CD4-positive, alpha-beta T cell treated with Interleukin-17A for 4 hours (primary cell): ENCODE measurements at regions not wholly inside any gene's neighbourhood (a gene's known extent, or its start where the extent isn't known, plus 50 kb on each side); places are given as distances from the start of the nearest gene placed in this dataset.

Experiments used
- DNase-seq: peaks from one replicate; pipeline ENCODE4 v3.0.0-alpha.2; 2020; ENCODE audit warnings: mixed read lengths

DNA sequence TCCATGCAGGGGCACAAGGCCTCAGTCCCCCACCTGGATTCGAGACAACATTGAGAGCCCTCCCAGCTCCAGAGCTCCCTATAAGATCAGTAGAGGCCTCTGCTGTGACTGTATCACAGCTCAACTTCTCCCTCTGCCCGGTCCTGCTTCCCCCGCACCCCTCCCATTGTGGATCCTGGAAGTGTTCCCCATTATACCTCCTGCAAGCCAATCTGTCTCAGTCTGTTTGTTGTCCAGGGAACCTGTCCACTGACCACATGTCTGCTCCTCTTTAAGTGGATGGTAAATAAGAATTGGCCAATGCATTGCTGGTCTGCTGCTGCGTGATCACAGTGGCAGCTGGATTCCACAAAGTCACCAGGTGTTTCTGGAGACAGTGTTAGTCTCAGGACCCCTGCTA is 259.7 kb upstream of the HABP2 start:
- DNase-seq: no peak

DNA sequence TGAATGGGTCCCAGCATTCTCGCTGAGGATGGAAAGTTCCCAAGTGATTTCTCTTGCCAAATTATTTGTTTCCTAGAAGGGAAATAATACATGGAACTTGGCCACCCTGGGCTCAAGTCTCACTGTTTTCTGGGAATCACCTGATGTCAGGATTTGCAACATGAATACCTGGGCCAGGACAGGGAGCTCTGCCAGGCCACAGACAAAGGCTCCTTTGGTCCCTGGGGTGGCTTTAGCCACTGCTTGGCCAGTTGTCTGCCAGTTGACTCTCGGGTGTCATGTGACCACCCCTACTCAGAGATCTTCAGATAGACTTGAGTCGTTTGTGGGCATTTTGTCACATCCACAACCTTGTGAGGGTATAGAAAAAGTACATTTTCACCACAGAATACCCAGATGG is 258.0 kb upstream of the HABP2 start:
- no peak for DNase-seq

DNA sequence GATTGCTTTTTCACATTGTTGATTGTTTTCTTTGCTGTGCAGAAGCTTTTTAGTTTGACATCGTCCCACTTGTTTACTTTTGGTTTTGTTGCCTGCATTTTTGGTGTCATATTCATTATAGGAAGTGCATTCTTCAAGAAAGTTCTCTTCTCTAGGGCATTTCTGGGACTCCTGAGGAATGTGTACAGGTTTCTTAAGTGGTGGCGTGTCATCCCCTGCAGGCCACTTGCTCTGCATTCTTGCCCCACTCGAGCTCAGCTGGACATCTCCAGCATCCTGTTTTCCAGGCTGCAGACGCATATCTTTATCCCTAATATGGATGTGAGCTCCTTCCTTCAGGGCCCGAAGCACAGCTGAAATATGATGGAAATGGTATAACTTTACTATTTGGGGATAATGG is 255.6 kb upstream of the HABP2 start:
- no peak for DNase-seq

DNA sequence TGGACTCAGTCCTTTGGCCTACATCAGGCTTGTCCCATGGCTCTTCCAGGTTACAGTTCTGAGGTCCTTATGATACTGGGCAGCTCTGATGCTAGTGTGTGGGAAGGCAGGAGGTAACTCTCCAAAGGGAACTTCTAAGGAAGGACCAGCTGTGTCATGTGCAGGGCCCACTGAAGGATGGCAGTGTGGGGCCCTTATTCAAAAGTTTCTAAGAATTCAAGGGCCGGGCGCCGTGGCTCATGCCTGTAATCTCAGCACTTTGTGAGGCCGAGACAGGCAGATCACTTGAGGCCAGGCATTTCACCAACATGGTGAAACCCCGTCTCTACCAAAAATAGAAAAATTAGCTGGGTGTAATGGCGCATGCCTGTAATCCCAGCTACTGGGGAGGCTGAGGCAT is 254.2 kb upstream of the HABP2 start:
- no peak for DNase-seq

DNA sequence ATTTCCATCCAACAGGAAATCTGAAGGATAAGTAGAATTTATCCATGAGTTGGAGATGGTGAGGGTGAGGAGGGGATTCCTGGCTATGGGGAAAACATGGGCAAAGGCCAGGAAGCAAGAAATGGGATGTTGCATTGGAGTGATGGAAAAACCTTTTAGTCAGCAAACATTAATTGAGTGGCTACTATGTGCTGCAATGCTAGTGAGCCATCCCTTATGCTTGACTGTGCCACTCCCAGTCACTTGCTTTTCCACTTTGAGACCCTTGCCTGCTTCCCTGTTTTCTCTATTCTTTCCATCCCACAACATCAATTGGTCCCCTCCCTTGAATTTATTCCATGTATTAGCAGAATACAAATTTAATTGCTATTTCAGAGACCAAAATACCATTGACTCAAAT is 252.7 kb upstream of the HABP2 start:
- no peak for DNase-seq

DNA sequence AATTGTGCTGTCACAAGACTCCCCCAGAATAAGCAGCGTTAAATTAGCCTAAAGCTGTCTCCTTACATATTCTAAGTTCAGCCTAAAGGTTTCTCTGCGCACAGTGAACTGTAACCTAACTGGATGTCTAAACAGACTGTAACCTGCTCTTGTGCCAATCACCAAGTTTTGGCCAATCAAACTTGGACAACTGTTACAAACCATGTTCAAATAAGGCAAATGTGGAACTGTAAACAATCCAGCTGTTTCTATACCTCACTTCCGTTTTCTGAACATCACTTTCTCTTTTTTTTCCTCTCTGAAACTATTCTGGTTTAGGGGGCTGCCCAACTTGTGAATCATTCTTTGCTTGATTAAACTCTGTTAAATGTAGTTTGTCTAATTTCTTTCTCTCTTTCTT is 252.2 kb upstream of the HABP2 start:
- no peak for DNase-seq

DNA sequence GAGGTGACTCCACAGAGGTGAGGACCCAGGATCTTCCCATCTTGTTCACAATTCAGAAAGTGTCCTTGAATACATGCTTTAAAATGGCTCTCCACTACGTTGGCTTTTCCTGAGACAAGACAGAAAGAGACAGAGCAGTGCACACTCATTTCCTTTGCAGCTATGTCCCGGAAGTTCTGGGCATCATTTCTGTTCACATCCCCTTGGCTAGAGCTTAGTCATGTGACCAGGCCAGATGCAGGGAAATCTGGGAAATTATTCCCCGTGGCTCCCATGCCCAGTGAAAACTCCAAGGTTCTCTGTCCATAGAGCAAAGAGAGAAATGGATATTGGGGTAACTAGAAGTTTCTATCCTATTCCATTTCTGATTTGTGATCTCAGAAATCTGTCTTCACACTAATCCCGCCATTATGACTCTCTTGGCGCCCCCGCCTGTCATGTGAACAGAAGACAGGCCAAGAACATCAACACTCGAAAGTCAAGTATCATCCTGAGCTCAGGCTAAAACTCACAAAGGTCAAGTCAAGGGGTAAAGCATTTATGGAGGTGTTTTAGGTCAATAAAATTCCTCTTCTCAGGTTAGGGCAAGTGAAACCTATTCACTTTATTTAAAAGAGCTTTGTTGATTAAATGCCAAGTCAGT is 251.4 kb upstream of the HABP2 start:
- no peak for DNase-seq

DNA sequence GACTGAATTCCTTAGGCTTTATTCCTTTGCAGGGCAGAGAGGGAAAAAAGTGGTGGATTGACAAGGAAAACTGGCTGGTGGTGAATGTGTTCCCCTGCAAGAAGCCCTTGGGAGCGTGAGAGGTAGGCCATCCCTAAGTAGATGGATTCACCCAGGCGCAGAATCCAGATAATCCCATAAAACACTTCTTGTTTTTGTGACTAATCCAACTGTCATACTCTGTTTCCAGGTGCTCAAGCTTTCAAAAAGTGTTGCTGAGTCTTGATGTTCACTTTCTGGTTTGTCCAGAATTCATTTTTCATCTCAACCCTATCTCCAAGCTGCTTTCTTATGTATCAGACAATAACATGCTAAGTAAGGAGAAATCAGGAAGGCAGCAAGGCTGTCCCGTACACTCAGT is 250.8 kb upstream of the HABP2 start:
- DNase-seq: no peak

DNA sequence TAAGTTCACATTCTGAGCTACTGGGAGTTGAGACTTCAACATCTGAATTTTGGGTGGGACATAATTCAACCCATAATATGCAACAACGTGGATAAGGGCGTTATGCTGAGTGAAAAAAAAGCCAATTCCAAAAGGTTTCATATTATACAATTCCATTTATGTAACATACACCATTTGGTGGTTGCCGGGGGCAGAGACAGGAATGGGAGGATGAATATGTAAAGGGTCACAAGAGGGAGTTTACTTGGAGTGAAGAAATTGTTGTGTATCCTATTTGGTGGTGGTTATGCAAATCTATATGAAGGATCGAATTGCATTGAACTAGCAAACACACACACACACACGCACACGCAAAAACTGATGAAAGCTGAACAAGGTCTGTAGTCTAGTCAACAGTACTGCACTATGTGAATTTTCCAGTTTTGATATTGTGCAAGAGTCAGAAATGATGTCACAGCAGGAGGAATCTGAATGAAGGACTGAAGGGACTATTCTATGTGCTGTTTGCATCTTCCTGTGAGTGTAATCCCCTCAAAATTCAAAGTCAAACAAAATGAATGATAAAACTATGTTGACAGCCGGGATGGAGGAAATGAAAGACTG is 249.2 kb upstream of the HABP2 start:
- DNase-seq: no peak

DNA sequence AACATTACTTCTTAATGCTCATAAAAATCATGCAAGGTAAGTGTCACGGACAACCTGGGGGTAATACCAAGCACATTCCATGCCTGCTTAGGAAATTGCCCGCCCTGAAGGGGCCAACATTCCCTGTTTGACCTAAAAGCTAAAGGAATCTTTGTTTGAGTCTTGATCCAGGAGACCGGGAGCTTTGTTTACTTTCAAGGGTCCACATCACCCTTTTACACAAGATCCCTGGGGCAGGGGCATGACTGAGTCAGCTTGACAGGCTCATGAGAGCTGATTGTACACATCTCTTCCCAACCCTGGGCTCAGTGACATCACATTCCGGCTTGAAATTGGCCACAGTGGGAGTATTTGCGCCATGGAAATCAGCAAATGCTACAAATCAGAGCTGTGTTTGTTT is 248.1 kb upstream of the HABP2 start:
- no peak for DNase-seq

DNA sequence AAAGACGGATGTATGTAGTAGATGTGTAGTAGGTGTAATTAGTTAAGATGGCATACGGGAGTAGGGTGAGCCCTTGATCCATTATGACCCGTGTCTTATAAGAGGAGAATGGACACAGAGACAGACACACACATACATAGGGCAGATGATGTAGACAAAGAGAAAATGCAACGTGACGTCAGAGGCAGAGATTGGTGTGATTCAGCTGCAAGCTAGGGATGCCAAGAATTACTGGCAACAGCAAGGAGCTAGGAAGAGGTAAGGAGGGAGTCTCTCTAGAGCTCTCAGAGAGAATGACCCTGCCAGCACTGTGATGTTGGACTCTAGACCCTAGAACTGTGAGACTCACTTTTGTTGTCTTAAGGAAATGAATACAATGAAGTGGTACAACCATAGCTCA is 247.0 kb upstream of the HABP2 start:
- no peak for DNase-seq

DNA sequence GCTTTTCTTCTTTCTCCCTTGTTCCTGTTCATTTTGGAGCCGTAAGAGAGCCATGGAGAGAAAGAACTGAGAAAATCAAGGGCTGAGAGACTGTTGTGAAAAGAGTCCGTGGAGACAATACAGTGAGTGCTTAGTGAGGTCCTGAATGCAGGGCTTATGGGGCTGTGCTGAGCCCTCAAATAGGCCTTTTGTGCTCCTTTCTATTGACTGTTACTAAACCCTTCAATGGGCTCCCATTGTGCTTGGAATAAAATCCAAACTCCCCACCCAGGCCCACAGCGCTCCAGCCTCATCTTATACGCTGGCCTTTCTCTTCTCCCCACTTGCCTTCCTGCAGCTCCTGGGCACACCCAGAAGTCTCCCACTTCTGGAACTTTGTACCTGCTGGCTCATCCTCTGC is 243.1 kb upstream of the HABP2 start:
- no peak for DNase-seq

DNA sequence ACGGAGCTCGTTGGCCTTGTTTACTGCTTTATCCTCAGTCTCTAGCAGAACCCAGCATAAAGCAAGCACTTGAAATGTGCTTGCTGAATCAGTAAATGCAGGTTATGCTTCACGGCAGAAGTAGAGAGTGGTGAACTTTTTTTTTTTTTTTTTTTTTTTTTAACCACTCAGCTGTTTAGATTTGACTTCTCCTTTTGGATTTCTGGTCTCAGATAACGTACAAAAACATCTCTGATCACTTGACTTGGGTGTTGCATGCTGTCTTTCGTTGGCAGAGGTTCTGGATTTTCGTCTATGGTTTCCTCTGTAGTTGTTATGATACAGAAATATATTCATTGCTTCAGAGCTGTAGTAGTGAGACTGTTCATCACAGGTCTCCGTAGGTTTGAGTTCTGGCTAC is 242.5 kb upstream of the HABP2 start:
- no peak for DNase-seq

DNA sequence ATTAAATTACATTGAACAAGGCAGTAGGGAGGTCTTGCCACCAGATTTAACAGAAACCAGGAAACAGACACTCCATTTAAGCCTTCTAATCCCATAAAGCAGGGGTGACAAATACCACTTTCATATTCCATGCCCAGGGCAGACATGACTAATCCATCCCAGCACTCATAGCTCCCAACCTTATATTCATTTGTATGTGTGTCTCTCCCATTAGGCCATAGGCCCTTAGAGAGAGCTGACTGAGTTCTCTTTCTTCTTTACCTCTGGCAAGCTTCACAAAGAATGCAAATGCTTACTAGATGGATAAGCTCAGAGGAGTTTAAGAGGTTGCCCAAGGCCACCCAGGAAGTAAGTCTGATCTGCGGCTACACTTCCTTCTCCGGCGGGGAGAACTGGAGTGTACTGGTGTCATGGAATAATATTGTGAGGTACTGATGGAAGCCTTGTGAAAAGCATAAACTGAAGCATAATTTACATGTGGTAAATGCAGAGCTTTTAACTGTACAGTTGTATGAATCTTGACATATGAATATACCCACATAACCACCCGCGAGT is 239.7 kb upstream of the HABP2 start:
- no peak for DNase-seq

DNA sequence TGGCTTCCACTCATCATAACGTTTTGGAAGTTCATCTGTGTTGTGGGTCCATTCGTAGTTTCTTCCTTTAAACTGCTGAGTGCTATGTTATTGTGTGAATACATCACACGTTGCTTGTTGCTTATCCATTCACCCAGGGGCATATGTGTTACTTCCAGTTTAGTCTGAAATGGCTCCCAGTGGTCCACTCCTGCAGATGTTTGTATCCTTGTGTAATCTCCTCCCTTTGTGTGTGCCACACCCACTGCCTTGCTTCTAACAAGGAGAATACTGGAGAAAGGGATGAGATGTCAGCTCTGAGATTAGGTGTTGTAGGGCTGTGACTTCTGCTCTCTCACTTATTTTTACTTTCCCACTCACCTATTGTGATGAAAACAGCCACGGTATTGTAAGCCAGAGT is 239.1 kb upstream of the HABP2 start:
- DNase-seq: no peak

DNA sequence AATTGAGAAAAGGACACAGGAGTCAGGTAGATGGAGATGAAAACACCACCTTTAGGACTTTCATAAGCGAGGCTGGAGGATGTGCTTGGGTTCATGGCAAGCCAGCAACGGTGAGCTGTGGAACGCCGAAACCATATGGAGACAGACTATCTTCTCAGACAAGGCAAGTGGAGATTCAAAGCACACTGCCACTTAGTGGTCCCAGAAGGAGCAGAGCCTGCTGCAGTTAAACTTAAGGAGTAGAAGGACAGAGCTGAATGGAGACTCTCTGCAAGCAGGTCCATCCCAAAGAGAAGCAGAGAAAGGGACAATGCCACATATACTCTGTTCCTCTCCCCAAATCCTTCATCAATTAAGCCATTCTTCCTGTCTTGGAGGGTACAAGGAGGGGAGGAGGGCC is 236.3 kb upstream of the HABP2 start:
- DNase-seq: no peak

DNA sequence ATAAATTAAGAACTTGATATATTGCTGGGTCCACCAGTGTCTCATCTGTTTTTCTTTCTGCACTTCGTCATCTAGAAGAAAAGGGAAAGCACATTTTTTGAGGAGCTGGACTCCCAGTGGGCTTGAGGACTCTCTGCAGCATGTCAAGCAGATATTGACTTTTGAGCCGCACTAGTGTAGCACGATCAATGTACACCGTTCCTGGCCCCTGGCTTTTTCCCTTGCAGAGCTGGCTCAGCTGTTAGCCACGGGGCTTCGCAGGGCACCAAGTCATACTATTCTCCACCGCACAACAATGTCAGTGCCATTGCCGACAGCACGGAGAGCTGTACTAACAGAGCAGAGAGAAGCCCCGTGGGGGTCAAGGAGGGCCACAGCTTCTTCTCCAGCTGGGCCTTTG is 235.4 kb upstream of the HABP2 start:
- DNase-seq: no peak

DNA sequence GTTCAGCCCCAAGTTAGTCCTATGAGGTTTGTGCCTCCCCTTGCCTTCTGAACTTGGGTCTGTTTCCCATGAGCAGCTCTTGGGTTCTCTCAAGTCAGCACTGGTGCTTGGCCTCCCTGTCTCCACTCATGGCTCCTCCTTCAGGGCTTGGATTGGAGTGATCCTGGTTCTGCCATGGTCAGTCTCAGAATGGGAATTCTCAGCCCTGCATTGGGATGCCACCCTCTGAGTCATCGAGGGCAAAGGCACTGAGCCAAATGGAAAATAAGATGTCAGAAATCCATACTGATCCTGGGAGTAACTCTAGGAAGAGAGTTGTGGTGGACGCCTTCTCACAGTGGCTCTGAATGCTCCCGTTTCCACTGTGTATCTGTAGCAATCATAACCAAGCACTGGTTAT is 233.4 kb upstream of the HABP2 start:
- no peak for DNase-seq

DNA sequence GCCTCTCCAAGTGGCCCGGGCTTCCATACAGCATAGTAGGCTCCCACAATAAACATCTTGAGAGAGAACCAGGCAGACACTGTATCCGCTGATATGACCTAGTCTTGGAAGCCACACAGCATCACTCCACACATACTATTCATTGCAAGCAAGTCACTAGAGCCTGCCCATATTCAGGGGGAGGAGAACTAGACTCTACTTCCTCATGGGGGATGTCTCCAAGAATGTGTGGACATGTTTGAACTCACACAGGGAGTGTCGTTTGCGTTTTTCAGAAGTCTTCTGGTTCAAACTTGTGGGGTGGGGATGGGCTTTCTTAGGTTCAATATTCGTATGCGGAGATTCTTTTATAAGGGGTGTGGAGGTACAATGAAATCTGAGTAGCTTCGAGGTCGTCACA is 232.6 kb upstream of the HABP2 start:
- no peak for DNase-seq

DNA sequence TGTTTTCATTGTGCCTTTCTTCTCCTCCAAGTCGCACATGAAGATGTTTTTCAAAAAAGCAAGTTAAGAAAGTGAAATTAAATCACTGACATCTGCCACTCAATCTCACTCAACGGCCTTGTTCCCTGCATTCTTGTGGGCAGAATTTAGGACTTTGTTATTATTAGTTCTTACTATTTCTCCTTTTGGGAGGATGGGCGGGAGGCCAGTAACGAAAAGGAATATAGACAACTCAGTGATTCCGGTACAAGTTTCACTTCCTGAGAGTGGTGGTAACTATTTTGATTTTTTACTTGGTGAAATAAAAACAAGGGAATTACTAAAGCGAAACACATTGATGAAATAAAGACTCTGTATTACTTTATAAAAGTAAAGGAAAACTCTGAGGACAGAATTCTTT is 231.9 kb upstream of the HABP2 start:
- no peak for DNase-seq

DNA sequence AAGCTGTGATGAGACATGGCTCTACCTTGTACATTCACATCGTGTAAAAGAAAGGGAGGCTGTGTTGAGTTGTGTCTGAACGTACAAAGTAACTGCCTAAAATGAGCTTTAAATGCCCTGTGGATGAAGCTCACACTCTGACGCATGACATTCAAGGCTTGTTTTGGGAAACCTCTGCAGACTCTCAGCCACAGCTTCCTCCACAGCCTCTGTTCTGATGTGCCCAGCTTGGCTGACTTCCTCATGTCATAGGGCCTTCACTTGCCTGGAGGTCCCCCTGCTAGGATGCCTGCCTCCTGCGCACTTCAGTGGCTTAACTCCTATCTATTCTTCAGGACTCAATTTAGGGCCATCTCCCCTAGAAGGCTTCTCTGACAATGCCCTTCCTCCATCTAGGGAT is 230.0 kb upstream of the HABP2 start:
- no peak for DNase-seq

DNA sequence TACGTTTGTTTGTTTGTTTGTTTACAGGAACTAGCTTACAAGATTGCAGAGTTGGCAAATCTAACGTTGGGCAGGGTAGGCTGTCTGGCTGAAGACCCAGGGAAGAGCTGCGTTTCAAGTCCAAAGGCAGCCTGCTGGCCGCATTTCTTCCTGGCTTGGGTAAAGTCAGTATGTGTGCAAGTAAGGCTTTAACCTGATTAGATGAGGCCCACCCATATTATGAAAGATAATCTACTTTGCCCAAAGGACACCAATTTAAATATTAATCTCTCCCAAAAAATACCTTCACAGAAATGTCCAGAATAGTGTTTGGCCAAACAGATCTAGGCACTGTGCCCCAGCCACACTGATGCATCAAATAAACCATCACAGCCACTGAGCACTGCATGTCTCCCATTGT is 228.9 kb upstream of the HABP2 start:
- DNase-seq: no peak

DNA sequence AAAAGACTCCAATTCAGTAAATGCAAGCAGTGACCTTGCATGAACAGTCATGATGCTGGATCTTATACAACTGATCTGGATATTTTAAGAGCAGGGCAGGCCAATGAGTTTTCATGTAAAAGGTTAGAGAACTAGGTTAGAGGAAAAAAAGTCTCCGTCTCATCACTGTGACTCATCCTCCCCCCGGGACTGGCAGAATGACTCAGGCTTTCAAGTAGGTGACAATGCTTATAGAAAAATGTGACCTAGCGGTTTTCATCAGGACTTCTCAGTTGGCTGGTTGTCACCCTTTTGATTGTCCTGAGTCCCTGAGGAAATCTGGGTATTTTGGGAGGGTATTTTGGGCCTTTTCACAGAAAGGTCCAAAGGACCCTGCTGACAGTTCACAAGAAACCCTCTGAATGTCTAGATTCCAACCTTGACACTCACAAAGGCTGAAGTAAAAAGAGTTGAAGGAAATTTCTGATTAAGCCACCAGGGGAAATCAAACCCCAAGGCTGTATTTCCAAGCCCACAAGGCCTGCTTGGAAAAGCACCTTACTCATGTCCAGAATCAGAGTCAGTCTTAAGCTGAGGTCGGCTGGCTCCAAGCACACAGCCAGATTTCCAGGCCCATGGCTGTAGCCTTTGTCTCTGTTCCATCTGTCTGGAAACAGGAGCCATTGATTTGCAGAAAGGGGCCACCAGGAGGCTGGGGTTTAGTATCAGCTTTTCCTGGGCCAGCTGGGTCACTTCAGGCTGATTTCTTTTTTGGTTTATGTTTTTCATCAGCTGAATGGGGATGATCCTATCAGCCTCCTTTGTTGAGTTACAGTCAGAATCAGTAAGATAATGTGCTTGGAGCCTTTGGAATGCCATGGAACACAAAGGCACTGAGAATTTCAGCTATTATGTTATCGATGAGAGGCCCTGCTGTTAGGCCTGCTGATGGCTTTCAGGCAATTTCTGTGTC is 226.4 kb upstream of the HABP2 start:
- DNase-seq: no peak

DNA sequence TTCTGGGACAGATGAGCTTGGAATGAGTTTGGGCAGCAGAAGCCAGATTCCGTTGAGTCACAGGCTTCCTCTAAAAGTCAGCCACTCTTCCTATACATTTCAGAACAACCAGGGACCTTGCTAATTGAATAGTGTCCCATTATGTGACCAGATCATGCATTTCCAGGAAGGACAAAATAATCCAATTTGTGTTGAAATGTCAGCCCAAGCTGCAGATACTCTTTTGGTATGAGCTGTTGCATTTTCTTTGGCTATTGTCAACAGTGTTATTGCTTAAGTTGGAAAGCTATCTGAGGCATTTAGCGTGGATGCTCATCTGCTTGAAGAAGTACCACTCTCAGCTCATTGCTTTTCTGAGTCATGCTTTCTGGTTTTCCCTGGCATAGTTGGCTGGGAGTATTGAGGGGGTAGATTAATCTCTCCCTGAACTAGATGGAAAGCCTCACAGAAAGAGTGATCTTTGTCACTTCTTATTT is 223.7 kb upstream of the HABP2 start:
- DNase-seq: no peak
